CD4-positive, CD25-positive, alpha-beta regulatory T cell (primary cell): ENCODE measurements at regions not wholly inside any gene's neighbourhood (a gene's known extent, or its start where the extent isn't known, plus 50 kb on each side); places are given as distances from the start of the nearest gene placed in this dataset.

Source experiments
- ATAC-seq, 2 donors: fragments of 150-1000 bp; cut with Tn5 transposase; one replicate each; pipeline ENCODE4 v1.10.0; 2021; ENCODE audit warnings: low read depth in 2 of 2, moderate number of reproducible peaks in 2 of 2, moderate library complexity in 1 of 2
- DNase-seq, 3 donors: peaks; one replicate each; pipeline versions ENCODE4 v3.0.0 to v3.0.0-alpha.2; 2012 to 2022; ENCODE audit warnings: mixed read lengths in 1 of 3
- H3K27ac ChIP-seq: one replicate; pipeline ENCODE4 v1.7.0; 2013; ENCODE audit warnings: mild to moderate bottlenecking, low read length; ENCODE audit not compliant: insufficient read depth, poor library complexity, severe bottlenecking
- H3K27me3 ChIP-seq: one replicate; pipeline ENCODE4 v1.7.0; 2013; ENCODE audit warnings: low read length; ENCODE audit not compliant: control insufficient read depth, insufficient read depth
- H3K36me3 ChIP-seq: one replicate; pipeline ENCODE4 v1.7.0; 2013; ENCODE audit warnings: mild to moderate bottlenecking, low read length, moderate library complexity; ENCODE audit not compliant: control insufficient read depth, insufficient read depth
- H3K4me1 ChIP-seq: 2 replicates; pipeline ENCODE4 v1.7.0; 2013; ENCODE audit warnings: mild to moderate bottlenecking, low read length; ENCODE audit not compliant: insufficient read depth, control insufficient read depth, poor library complexity, severe bottlenecking
- H3K4me3 ChIP-seq: one replicate; pipeline ENCODE4 v1.7.0; 2013; ENCODE audit warnings: low read depth, mild to moderate bottlenecking, low read length, moderate library complexity
- H3K9me3 ChIP-seq, 2 experiments: 1 replicate in 1 of 2; 2 replicates in 1 of 2; pipeline ENCODE4 v1.7.0; 2013; ENCODE audit warnings: low read length in 2 of 2, mild to moderate bottlenecking in 1 of 2, moderate library complexity in 1 of 2; ENCODE audit not compliant: control insufficient read depth in 2 of 2
- H3K27ac Mint-ChIP-seq, 3 donors: one replicate each; pipeline ENCODE4 v1.8.0; 2020 to 2022; ENCODE audit warnings: mild to moderate bottlenecking in 3 of 3, mixed read lengths in 3 of 3, moderate library complexity in 2 of 3
- H3K27me3 Mint-ChIP-seq: one replicate; pipeline ENCODE4 v1.8.0; 2022; ENCODE audit warnings: mild to moderate bottlenecking, mixed read lengths
- H3K36me3 Mint-ChIP-seq: one replicate; pipeline ENCODE4 v1.8.0; 2020; ENCODE audit warnings: mixed read lengths
- H3K4me1 Mint-ChIP-seq, 4 donors: one replicate each; pipeline ENCODE4 v1.8.0; 2020 to 2022; ENCODE audit warnings: mixed read lengths in 4 of 4, mild to moderate bottlenecking in 1 of 4
- H3K4me3 Mint-ChIP-seq, 4 donors: one replicate each; pipeline ENCODE4 v1.8.0; 2020 to 2022; ENCODE audit warnings: mild to moderate bottlenecking in 4 of 4, mixed read lengths in 4 of 4, moderate library complexity in 3 of 4
- H3K9me3 Mint-ChIP-seq, 7 donors: one replicate each; pipeline ENCODE4 v1.8.0; 2020 to 2022; ENCODE audit warnings: mixed read lengths in 7 of 7, mild to moderate bottlenecking in 3 of 7, moderate library complexity in 2 of 7

DNA sequence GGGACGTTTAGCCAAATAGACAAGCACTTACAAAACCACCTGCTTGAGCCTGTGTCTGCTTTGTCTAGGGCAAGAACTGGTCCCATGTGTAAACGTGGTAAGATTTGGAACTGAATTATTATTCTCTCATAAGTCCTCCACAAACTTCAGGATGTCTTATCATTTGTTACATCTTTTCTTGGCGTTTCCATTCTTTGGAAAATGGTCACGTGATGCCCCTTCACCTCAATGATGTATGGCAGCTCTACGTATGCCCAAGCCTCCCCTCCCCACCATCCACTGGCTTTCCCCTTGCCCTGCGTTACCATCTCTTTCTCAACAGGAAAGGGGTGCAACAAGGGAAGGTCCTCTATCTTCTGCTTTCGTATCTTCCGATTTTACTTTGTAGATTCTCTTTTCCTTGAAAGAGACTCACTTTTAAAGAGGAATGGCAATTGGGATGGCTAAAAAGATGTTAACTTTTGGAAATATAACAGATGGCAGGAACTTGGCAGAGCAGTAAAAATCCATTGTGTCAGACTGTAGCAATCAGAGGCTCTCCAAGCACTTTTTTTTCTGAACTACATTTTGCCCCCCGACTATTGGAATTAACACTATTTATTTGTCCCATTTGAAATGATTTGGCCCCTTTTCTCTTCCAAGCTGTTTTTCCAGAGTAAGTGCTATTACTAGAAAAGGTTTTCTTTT, 117.6 kb downstream of the FAT3 start:
- ATAC-seq (no peak), DNase-seq (no peak)
- Histone ChIP-seq H3K4me3 (no peak overlapping the region), H3K36me3 (no peaks in the 10 kb centered on the region), H3K4me1 (no peaks in the 10 kb centered on the region), H3K9me3 (no peaks in the 10 kb centered on the region), H3K27me3 (no peaks in the 10 kb centered on the region), H3K27ac (no peak overlapping the region)
- no peaks in the 10 kb centered on the region for H3K4me1 Mint-ChIP-seq
- no peaks in the 10 kb centered on the region for H3K27me3 Mint-ChIP-seq
- H3K9me3 Mint-ChIP-seq: peaks cover 2 to 17% (median 3%) of the 10 kb centered on the region in 7 donors
- no peak overlapping the region for H3K4me3 Mint-ChIP-seq
- no peaks in the 10 kb centered on the region for H3K36me3 Mint-ChIP-seq
- H3K27ac Mint-ChIP-seq: no peak overlapping the region

GRCh38 chr11:92342886-92343285, 118.3 kb downstream of the FAT3 start:
- ATAC-seq: no peak
- Histone ChIP-seq H3K36me3 (no peaks in the 10 kb centered on the region), H3K4me3 (no peak overlapping the region), H3K4me1 (no peaks in the 10 kb centered on the region), H3K27ac (no peak overlapping the region), H3K27me3 (no peaks in the 10 kb centered on the region), H3K9me3 (no peaks in the 10 kb centered on the region)
- H3K4me1 Mint-ChIP-seq: no peaks in the 10 kb centered on the region
- no peaks in the 10 kb centered on the region for H3K36me3 Mint-ChIP-seq
- peaks cover 2 to 17% (median 3%) of the 10 kb centered on the region in 7 donors for H3K9me3 Mint-ChIP-seq
- no peak overlapping the region for H3K27ac Mint-ChIP-seq
- H3K4me3 Mint-ChIP-seq: no peak overlapping the region
- H3K27me3 Mint-ChIP-seq: no peaks in the 10 kb centered on the region
- DNase-seq: no peak

- Histone ChIP-seq H3K9me3 (no peaks in the 10 kb centered on the region), H3K27me3 (no peaks in the 10 kb centered on the region), H3K27ac (no peak overlapping the region), H3K4me1 (no peaks in the 10 kb centered on the region), H3K36me3 (no peaks in the 10 kb centered on the region), H3K4me3 (no peak overlapping the region)
- Mint-ChIP-seq H3K36me3 (no peaks in the 10 kb centered on the region), H3K9me3 (peaks cover 0 to 12% (median 3%) of the 10 kb centered on the region in 7 donors), H3K27me3 (no peaks in the 10 kb centered on the region), H3K4me1 (no peaks in the 10 kb centered on the region), H3K27ac (no peak overlapping the region), H3K4me3 (no peak overlapping the region)
- ATAC-seq (no peak), DNase-seq (no peak)
Observed at GRCh38 chr11:92346220-92346619, 121.6 kb downstream of the FAT3 start.

DNA sequence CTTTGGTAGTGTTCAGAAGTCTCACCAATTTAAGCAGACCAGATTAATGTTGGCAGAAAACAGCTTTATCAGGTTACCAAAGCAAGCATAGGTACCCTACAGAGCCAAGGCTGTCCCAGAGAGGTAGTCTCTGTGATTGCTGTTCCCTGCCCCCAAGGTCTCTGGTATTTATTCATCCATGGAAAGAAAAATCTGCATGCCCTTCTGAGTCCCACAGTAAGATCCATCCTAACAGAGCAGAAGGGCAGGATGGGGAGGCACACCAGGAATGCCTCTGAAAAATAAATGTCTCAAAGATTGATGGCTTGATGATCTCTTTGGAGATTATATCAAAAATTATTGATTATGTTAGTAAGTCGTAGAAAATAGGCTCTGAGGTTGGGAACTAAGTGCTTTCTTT, 122.8 kb downstream of the FAT3 start:
- Histone ChIP-seq H3K36me3 (no peaks in the 10 kb centered on the region), H3K27ac (no peak overlapping the region), H3K4me3 (no peak overlapping the region), H3K4me1 (no peaks in the 10 kb centered on the region), H3K9me3 (no peaks in the 10 kb centered on the region), H3K27me3 (no peaks in the 10 kb centered on the region)
- Mint-ChIP-seq H3K9me3 (peaks cover 0 to 12% (median 0%) of the 10 kb centered on the region in 7 donors), H3K27me3 (no peaks in the 10 kb centered on the region), H3K4me3 (no peak overlapping the region), H3K4me1 (no peaks in the 10 kb centered on the region), H3K27ac (no peak overlapping the region), H3K36me3 (no peaks in the 10 kb centered on the region)
- DNase-seq: no peak
- ATAC-seq: no peak

DNA sequence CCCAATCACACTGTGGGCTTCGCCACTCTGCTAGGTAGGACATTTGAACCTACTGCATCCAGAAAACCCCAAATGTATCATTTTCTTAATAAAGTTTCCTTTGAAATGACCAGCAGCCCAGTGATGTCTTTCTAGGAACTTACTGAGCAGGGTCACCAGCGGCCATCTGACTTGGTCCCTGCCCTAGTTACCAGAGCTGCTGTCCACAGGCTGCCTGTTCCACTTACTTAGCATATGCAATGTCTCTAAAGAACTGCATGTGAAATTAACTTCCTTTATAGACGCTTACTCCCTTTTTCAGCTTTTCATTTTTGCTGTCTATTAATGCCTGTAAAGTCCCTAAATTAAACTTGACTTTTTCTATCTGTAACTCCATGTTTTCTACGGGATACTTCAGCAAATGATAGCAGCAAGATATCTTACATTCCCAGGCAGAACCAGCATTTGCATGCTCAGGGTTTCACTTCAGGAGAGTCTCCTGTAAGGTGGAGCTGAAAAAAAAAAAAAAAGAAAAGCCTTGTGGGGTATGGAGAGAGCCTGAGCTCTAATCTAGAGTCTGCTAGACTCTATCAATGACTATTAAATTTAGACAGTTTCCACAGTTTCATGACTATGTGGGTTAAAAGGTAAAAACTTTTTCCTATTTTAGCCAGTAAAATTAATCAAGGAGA, 125.0 kb downstream of the FAT3 start:
- H3K4me3 ChIP-seq: no peak overlapping the region
- DNase-seq: no peak
- no peak overlapping the region for H3K27ac Mint-ChIP-seq

DNA sequence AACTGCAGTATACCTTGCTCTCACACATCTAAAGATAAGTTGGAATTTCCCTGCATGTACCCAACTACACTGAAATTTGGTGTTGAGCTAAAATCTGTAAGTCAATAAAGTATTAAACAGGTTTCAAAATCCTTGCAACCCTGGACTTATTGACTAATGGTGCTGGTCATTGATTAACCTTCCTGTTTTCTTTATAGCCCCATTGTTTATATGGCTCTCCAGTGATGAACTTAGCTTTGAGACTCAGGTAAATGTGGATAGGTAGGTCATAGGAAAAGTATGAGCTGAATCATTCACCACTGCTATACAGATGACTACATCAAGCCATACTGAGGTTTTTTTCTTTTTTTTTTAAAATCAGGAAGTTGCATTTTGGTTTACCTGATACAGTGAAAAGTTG, 132.7 kb downstream of the FAT3 start:
- Histone ChIP-seq H3K4me3 (no peak overlapping the region), H3K27me3 (no peaks in the 10 kb centered on the region), H3K9me3 (no peaks in the 10 kb centered on the region), H3K36me3 (no peaks in the 10 kb centered on the region), H3K27ac (no peak overlapping the region), H3K4me1 (no peaks in the 10 kb centered on the region)
- H3K4me1 Mint-ChIP-seq: no peaks in the 10 kb centered on the region
- ATAC-seq (no peak), DNase-seq (no peak)
- no peaks in the 10 kb centered on the region for H3K27me3 Mint-ChIP-seq
- H3K36me3 Mint-ChIP-seq: no peaks in the 10 kb centered on the region
- H3K4me3 Mint-ChIP-seq: no peak overlapping the region
- H3K9me3 Mint-ChIP-seq: peaks cover 0 to 3% (median 1%) of the 10 kb centered on the region in 7 donors
- no peak overlapping the region for H3K27ac Mint-ChIP-seq

More for the DNA sequence above, 125.0 kb downstream of the FAT3 start:
- H3K9me3 Mint-ChIP-seq: peaks cover 0 to 5% (median 3%) of the 10 kb centered on the region in 7 donors
- no peaks in the 10 kb centered on the region for H3K27me3 Mint-ChIP-seq
- no peaks in the 10 kb centered on the region for H3K36me3 Mint-ChIP-seq
- H3K27me3 ChIP-seq: no peaks in the 10 kb centered on the region
- no peak for ATAC-seq
- no peaks in the 10 kb centered on the region for H3K4me1 Mint-ChIP-seq
- no peaks in the 10 kb centered on the region for H3K4me1 ChIP-seq
- no peak overlapping the region for H3K27ac ChIP-seq
- no peak overlapping the region for H3K4me3 Mint-ChIP-seq
- no peaks in the 10 kb centered on the region for H3K36me3 ChIP-seq
- no peaks in the 10 kb centered on the region for H3K9me3 ChIP-seq

GRCh38 chr11:92357841-92358240, 133.2 kb downstream of the FAT3 start:
- DNase-seq: no peak
- Mint-ChIP-seq H3K4me3 (no peak overlapping the region), H3K27me3 (no peaks in the 10 kb centered on the region), H3K4me1 (no peaks in the 10 kb centered on the region), H3K27ac (no peak overlapping the region), H3K36me3 (no peaks in the 10 kb centered on the region), H3K9me3 (peaks cover 0 to 3% (median 0%) of the 10 kb centered on the region in 7 donors)
- no peaks in the 10 kb centered on the region for H3K4me1 ChIP-seq
- H3K27ac ChIP-seq: no peak overlapping the region
- no peak for ATAC-seq
- H3K4me3 ChIP-seq: no peak overlapping the region
- no peaks in the 10 kb centered on the region for H3K9me3 ChIP-seq
- H3K36me3 ChIP-seq: no peaks in the 10 kb centered on the region
- H3K27me3 ChIP-seq: no peaks in the 10 kb centered on the region

- Histone ChIP-seq H3K9me3 (no peaks in the 10 kb centered on the region), H3K27me3 (no peaks in the 10 kb centered on the region), H3K27ac (no peak overlapping the region), H3K36me3 (no peaks in the 10 kb centered on the region), H3K4me3 (no peak overlapping the region), H3K4me1 (no peaks in the 10 kb centered on the region)
- H3K27me3 Mint-ChIP-seq: no peaks in the 10 kb centered on the region
- no peak for DNase-seq
- no peak overlapping the region for H3K4me3 Mint-ChIP-seq
- no peak for ATAC-seq
- no peaks in the 10 kb centered on the region for H3K4me1 Mint-ChIP-seq
- no peaks in the 10 kb centered on the region for H3K36me3 Mint-ChIP-seq
- peaks cover 0 to 4% (median 0%) of the 10 kb centered on the region in 7 donors for H3K9me3 Mint-ChIP-seq
- no peak overlapping the region for H3K27ac Mint-ChIP-seq
Observed at GRCh38 chr11:92361551-92361950, 136.9 kb downstream of the FAT3 start.
